HG03460 (cell line): ENCODE measurements at regions not wholly inside any gene's neighbourhood (a gene's known extent, or its start where the extent isn't known, plus 50 kb on each side); places are given as distances from the start of the nearest gene placed in this dataset.
"Not testable (repeated sequence)": the region's sequence is repeated elsewhere in the genome, so short reads cannot be mapped to it uniquely, and the experiment has no call there.

ENCODE experiments used
- ATAC-seq: cut with Tn5 transposase; IDR thresholded peaks from one replicate; pipeline ENCODE4 v1.9.1; 2021; ENCODE audit not compliant: unreplicated experiment

GRCh38 chr4:159632031-159632430, 529.2 kb downstream of the RAPGEF2 start:
- ATAC-seq = no peak

- no peak for ATAC-seq
Measured at GRCh38 chr4:159639671-159640323, 536.9 kb downstream of the RAPGEF2 start.

DNA sequence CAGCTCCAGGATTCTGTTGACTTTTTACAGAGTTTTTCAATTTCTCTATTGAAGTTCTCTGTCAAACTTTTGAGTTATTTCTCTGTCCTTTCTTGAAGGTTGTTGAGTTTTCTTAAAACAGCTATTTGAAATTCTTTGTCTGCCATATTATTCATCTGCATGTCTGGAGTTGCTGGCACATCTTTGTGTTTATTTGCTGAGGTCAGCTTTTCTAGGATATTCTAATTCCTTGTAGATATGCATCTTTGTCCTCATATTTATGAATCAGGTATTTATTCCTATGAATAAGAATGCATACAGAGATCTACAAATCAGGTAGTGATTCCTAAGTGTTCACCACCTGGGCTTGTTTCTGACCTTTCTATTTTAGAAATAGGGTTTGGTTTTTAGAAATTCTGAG, 546.4 kb downstream of the RAPGEF2 start:
- ATAC-seq = no peak

DNA sequence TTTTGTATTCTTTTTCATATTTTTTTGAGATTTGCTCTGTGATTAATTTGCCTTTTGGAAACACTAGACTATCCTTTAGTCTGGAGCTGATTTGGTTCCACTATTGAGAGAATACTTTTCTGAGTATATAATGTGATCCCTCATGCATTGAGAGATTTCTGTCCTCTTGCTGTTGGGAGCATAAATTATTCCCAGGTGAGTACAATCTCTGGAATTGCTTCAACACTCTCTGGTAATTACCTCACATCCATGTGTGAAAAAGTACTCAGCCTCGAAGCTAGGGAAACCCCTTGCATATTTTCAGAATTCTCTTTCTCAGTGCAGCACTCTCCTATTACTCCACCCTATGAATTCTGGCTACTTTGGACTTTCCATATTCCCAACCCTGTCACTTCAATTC, 550.0 kb downstream of the RAPGEF2 start:
- ATAC-seq = no peak

GRCh38 chr4:159655547-159655946, 552.7 kb downstream of the RAPGEF2 start:
- no peak for ATAC-seq

DNA sequence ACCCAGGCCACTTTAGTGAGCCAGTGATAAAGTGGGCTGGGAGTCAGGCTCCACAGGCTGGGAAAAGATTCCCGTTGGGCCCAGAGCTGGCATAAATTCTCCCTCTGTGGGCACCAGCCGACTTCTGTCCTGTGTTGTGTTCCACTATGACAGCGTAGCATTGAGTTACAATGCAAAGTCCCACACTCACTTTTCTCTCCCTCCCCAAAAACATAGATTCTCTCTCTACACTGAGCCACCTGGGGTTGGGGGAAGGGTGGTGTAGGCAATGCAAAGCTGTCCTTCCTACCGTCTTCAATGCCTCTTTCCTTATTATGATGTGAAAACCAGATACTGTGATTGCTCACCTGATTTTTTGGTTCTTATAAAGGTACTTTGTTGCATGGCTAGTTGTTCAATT, 566.2 kb downstream of the RAPGEF2 start:
- ATAC-seq = no peak

- no peak for ATAC-seq
Measured at GRCh38 chr4:159673221-159673620, 570.3 kb downstream of the RAPGEF2 start.

DNA sequence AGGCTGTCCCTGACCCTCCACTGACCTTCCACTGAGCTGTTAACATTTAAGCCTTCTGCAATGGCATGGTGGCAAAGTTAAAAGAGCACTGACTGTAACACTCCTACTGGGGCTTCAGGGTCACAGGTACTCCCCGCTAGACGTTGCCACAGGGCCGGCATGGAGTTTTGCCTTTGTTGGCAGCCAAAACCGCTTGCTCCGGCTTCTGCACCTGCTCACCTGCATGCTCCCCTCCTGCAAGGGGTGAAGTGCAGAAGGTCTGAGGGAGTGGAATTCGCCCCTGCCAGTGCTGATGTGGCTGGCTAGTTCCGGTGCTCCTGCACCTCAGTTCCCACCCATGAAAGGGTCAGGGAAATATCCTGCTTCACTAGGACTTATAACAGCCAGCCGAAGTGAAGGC, 571.4 kb downstream of the RAPGEF2 start:
- no peak for ATAC-seq

DNA sequence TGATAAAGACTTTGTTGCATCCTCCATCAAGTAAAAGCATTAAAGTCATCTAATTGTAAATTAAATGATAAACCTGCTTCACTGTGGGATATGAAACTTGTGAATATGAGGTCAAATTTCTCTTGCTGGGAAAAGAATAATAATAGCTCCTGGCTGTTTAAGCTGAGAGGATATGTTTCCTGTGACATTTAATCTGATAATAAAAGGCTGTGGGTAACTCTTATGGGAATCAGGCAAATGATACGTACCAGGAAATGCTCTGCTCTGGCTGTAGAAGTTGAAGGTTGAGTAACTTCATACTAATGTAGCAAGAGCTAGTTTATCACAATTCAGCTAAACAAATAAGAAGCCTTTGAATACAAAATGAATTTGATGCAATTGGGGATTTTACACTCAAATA, 574.6 kb downstream of the RAPGEF2 start:
- ATAC-seq = no peak

DNA sequence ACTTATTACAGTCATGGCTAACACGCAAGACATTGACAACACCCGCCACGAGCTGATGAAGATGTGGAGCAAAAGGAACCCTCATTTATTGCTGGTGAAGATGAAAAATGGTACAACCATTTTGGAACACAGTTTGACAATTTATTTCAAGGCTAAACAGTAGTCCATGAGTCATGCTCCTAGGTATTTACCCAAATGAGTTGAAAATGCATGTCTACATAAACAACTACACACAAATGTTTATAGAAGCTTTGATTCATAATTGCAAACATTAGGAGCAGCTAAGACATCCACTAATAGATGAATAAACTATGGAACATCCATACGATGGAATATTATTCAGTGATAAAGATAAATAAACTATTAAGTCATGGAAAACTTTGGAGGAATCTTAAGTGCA, 580.1 kb downstream of the RAPGEF2 start:
- ATAC-seq = no peak

DNA sequence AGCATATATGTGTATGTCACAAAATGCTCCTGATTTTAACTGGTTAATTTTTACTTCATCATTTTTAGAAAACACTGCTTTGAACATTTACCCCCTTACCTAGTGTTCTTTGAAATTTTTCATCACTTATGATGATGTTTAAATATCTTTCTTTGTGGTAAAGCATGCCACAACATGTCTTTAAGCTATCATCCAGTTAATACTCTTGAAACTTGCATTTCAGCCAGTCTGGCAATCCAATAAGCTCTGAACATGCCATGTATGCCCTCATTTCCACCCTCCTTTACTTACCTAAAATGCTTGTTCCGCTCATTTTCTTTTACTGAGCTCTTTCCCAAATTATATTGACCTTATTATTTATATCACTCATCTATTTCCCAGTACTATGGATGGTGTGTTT, 581.2 kb downstream of the RAPGEF2 start:
- ATAC-seq = no peak

- no peak for ATAC-seq
Measured at GRCh38 chr4:159685340-159686092, 582.6 kb downstream of the RAPGEF2 start.

- ATAC-seq = no peak
Measured at GRCh38 chr4:159689526-159689925, 586.6 kb downstream of the RAPGEF2 start.

GRCh38 chr4:159697322-159698283, 594.7 kb downstream of the RAPGEF2 start:
- ATAC-seq = no peak

DNA sequence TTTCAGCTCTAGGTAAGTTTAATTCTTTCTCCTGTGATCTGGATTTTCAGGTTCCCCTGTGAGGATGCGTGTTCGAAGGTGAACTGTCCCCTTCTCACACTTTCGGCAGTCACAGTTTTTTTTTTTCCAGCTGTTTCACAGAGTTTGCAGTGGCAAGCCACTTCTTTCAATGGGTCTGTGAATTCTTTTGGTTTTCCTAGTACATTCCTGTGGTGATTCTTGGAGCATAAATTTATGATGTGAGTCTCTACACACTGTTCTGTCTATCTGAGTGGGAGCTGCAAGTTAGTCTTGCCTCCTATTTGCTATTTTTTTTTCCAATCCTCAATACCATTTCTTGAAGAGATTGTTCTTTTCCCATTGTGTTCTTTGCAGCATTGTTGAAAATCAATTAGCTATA, 595.5 kb downstream of the RAPGEF2 start:
- no peak for ATAC-seq

DNA sequence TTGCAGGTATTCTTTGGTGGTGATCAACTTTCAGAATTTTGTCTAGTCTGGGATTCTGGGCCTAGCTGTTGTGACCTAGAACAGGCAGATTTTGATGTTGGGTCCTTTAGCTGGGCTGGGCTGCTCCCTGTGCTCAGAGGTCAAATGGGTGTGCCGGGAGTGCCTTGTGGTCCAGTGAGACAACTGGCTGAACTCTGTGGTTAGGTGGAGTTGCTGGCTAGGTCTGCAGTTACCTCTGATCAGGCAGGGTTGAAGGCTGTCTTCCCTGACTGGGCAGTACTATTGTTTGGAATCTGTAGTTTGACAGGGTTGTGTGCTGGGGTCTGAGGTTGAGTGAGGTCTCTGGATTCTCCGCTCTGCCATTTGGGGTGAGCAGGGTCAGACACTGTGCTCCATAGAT, 599.3 kb downstream of the RAPGEF2 start:
- ATAC-seq = no peak

DNA sequence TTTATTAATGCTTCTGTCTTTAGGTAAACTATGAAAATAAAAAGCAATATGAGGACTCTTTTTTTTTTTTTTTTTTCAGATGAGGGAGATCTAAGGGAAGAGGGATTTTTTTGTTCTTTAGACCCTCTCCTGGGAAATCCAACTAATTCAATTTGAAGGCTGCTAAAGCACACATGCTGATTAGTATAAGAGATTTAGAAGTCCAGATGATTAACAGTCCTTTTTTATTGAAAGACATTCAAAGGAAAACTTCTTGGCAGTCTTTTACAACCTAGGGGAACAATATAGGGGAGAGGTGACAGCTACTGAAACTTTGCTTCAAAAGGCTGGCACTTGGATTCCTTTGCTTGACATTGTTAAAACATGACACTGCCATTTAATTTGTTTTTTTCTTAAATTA, 602.5 kb downstream of the RAPGEF2 start:
- no peak for ATAC-seq

GRCh38 chr4:159706704-159707103, 603.8 kb downstream of the RAPGEF2 start:
- no peak for ATAC-seq

DNA sequence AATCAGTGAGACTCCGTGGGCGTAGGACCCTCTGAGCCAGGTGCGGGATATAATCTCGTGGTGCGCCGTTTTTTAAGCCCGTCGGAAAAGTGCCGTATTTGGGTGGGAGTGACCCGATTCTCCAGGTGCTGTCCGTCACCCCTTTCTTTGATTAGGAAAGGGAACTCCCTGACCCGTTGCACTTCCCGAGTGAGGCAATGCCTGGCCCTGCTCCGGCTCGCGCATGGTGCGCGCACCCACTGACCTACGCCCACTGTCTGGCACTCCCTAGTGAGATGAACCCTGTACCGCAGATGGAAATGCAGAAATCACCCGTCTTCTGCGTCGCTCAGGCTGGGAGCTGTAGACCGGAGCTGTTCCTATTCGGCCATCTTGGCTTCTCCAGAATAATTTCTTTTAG, 612.3 kb downstream of the RAPGEF2 start:
- not testable (repeated sequence) for ATAC-seq

DNA sequence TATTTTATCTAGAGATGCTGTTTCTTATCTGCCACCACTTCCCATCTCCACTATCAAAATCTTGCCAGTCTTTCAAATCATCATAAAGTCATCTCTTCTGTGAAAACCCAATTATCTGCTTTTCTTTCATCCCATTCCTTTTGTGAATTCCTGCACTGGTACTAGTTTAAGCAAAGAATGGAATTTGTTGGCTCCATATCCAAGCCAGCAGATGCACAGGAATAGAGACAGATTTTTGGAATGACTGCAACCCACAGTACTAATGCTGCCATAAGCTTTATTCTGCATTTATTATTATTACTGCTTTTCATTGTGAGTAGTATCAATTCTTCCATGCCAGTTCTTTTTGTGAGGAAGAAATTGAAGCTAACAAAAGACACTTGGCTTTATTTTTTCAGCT, 616.7 kb downstream of the RAPGEF2 start:
- no peak for ATAC-seq

DNA sequence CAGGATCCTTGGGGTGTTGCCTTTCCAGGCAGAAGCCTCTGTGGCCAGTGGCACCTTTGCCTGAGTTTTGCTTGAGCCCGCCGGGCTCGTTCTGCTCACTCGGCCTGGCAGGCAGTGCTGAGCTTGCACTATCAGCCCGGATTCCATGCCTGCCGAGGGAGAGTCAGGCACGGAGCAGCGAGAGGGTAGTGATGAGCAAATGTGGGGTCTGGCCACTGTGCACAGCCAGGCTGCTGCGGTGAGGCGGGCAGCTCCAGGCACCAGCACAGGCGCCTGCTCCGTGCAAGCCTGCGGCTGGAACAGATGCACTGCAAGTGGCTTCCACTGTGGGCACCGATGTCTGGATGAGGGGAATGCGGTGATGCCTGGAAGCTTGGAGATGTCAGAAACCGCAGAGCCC, 619.2 kb downstream of the RAPGEF2 start:
- ATAC-seq = no peak

DNA sequence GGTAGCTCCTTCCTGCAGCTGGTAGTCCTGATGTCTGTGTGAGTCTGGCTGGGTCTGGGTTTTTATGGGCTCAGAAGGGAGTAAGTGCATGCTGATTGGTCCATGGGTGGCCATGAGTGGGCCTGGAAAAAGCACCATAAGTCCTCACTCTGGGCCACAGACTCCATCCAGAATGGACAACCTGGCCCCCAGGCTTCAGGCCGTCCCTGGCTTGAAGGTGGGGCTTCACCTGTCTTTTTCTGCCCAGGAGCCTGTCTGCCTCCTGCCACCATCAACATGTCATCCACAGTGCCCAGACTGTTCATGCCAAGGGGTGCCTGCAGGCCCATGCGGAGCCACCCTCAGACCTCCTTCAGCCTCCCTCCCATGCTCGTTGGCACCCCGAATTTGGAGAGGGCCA, 620.0 kb downstream of the RAPGEF2 start:
- ATAC-seq = no peak
